ENCODE measurements at regions not wholly inside any gene's neighbourhood (a gene's known extent, or its start where the extent isn't known, plus 50 kb on each side); places are given as distances from the start of the nearest gene placed in this dataset.

- no peak for TF ChIP-seq CTCF (IDR thresholded peaks at IDR 0.05)
- no peak for TF ChIP-seq POLR2A (IDR thresholded peaks at IDR 0.05)
- no peak for TF ChIP-seq POLR2AphosphoS5 (IDR thresholded peaks at IDR 0.05)
Measured at GRCh38 chr12:93167331-93167730, 210.4 kb upstream of the NUDT4 start.
